GM12878 (cell line): ENCODE measurements at regions not wholly inside any gene's neighbourhood (a gene's known extent, or its start where the extent isn't known, plus 50 kb on each side); places are given as distances from the start of the nearest gene placed in this dataset.

Source experiments
- ATF3 ChIP-seq: IDR thresholded peaks from 2 replicates; pipeline ENCODE4 v1.6.1; 2011; ENCODE audit warnings: low read depth, mild to moderate bottlenecking, low read length, moderate library complexity, borderline replicate concordance; ENCODE audit errors: extremely low read depth
- CREB1 ChIP-seq: IDR thresholded peaks from 2 replicates; pipeline ENCODE4 v1.6.1; 2012; ENCODE audit warnings: low read depth, mild to moderate bottlenecking, inconsistent platforms
- HDAC6 ChIP-seq: fragments of 200-600 bp; sonication (generic); IDR thresholded peaks from one replicate; pipeline ENCODE4 v1.8.0; 2017; ENCODE audit warnings: antibody characterized with exemption; ENCODE audit not compliant: unreplicated experiment
- HSF1 ChIP-seq: fragments of 150-350 bp; IDR thresholded peaks from 2 replicates; pipeline ENCODE4 v1.6.1; 2014; ENCODE audit warnings: mild to moderate bottlenecking, low read depth, low read length
- POLR2AphosphoS2 ChIP-seq: IDR thresholded peaks from 2 replicates; pipeline ENCODE4 v1.6.1; 2011; ENCODE audit warnings: low read depth, mild to moderate bottlenecking, low read length, improper control_type of control experiment, moderate library complexity
- TCF3 ChIP-seq: IDR thresholded peaks from 2 replicates; pipeline ENCODE4 v1.6.1; 2012; ENCODE audit warnings: low read depth, mild to moderate bottlenecking, low read length, borderline replicate concordance; ENCODE audit not compliant: insufficient read depth
- ZZZ3 ChIP-seq: IDR thresholded peaks from 2 replicates; pipeline ENCODE4 v1.6.1; 2011; ENCODE audit warnings: low read depth; ENCODE audit not compliant: control insufficient read depth, insufficient read length
- TF ChIP-seq, protein P1 (sequence below): fragments of 450-650 bp; IDR thresholded peaks from 2 replicates; pipeline ENCODE4 v1.6.1; 2016; ENCODE audit warnings: mild to moderate bottlenecking, moderate library complexity, borderline replicate concordance

DNA sequence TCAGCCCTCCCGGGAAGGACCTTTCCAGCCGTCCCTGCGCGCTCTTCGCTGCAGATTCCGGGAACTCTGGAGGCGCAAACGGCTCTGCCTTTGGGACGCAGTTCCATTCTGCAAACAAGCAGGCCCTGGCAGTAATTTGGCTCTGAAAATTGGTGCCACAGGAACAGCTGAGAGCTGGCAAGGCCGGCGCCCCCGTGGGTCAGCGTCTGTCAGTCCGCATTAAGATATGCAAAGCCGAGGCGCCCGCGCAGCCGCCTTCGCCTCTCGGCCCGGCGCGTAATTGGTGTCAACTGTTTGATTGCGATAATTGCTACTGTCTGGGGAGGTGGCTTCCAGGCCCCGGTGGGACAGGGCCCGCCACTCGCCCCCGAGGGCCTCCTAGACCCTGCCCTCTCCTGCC is 73.6 kb downstream of the NCR2 start (continued):
- TF ChIP-seq, protein P1, sequence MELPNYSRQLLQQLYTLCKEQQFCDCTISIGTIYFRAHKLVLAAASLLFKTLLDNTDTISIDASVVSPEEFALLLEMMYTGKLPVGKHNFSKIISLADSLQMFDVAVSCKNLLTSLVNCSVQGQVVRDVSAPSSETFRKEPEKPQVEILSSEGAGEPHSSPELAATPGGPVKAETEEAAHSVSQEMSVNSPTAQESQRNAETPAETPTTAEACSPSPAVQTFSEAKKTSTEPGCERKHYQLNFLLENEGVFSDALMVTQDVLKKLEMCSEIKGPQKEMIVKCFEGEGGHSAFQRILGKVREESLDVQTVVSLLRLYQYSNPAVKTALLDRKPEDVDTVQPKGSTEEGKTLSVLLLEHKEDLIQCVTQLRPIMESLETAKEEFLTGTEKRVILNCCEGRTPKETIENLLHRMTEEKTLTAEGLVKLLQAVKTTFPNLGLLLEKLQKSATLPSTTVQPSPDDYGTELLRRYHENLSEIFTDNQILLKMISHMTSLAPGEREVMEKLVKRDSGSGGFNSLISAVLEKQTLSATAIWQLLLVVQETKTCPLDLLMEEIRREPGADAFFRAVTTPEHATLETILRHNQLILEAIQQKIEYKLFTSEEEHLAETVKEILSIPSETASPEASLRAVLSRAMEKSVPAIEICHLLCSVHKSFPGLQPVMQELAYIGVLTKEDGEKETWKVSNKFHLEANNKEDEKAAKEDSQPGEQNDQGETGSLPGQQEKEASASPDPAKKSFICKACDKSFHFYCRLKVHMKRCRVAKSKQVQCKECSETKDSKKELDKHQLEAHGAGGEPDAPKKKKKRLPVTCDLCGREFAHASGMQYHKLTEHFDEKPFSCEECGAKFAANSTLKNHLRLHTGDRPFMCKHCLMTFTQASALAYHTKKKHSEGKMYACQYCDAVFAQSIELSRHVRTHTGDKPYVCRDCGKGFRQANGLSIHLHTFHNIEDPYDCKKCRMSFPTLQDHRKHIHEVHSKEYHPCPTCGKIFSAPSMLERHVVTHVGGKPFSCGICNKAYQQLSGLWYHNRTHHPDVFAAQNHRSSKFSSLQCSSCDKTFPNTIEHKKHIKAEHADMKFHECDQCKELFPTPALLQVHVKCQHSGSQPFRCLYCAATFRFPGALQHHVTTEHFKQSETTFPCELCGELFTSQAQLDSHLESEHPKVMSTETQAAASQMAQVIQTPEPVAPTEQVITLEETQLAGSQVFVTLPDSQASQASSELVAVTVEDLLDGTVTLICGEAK, result no peak
- TF ChIP-seq ZZZ3, result no peak
- TF ChIP-seq HSF1, result no peak
- TF ChIP-seq HDAC6, result no peak
- TF ChIP-seq CREB1, result no peak
- no peak for TF ChIP-seq TCF3
- TF ChIP-seq POLR2AphosphoS2, result no peak
- TF ChIP-seq ATF3, result no peak
